Liver (tissue), 3 donors: ENCODE measurements at regions not wholly inside any gene's neighbourhood (a gene's known extent, or its start where the extent isn't known, plus 50 kb on each side); places are given as distances from the start of the nearest gene placed in this dataset.

Source experiments
- ATF3 ChIP-seq: IDR thresholded peaks from 2 replicates; pipeline ENCODE4 v1.6.1; 2016; ENCODE audit warnings: antibody characterized with exemption
- CTCF ChIP-seq: fragments of 150-350 bp; IDR thresholded peaks from 2 replicates; pipeline ENCODE4 v1.5.1; 2017; ENCODE audit warnings: improper control_type of control experiment, low read depth, low read length; ENCODE audit not compliant: missing input control
- GABPA ChIP-seq, 2 donors: IDR thresholded peaks in 1 of 2; conservative IDR thresholded peaks in 1 of 2; 2 replicates each; pipeline ENCODE4 v1.6.1; 2016; ENCODE audit warnings: antibody characterized with exemption in 2 of 2, mild to moderate bottlenecking in 1 of 2, moderate library complexity in 1 of 2
- JUND ChIP-seq, 2 donors: IDR thresholded peaks; 2 replicates each; pipeline ENCODE4 v1.6.1; 2016; ENCODE audit warnings: antibody characterized with exemption in 2 of 2
- RAD21 ChIP-seq, 2 donors: IDR thresholded peaks; 2 replicates each; pipeline ENCODE4 v1.6.1; 2016; ENCODE audit warnings: antibody characterized with exemption in 2 of 2, mild to moderate bottlenecking in 2 of 2
- REST ChIP-seq: IDR thresholded peaks from 2 replicates; pipeline ENCODE4 v1.6.1; 2016; ENCODE audit warnings: antibody characterized with exemption, mild to moderate bottlenecking
- SP1 ChIP-seq: IDR thresholded peaks from 2 replicates; pipeline ENCODE4 v1.6.1; 2018; ENCODE audit warnings: antibody characterized with exemption, mild to moderate bottlenecking
- TAF1 ChIP-seq: conservative IDR thresholded peaks from 2 replicates; pipeline ENCODE4 v1.6.1; 2016; ENCODE audit warnings: antibody characterized with exemption, mild to moderate bottlenecking
- ZBTB33 ChIP-seq: IDR thresholded peaks from 2 replicates; pipeline ENCODE4 v1.6.1; 2016; ENCODE audit warnings: antibody characterized with exemption
- donor health status: healthy.
- donor health status: healthy.

GRCh38 chr10:65312876-65313275 is 1613.0 kb upstream of the LRRTM3 start:
- no peak for TF ChIP-seq ZBTB33
- no peak for TF ChIP-seq CTCF
- no peak for TF ChIP-seq GABPA (IDR thresholded peaks at IDR 0.05 in 1 of 2, conservative IDR thresholded peaks at IDR 0.05 in 1 of 2)
- no peak for TF ChIP-seq RAD21 (IDR thresholded peaks at IDR 0.05)
- no peak for TF ChIP-seq ATF3
- no peak for TF ChIP-seq SP1
- TF ChIP-seq REST, result no peak
- no peak for TF ChIP-seq JUND (IDR thresholded peaks at IDR 0.05)
- TF ChIP-seq TAF1, result no peak
